Middle frontal gyrus (tissue), 1 donor: ENCODE measurements at regions not wholly inside any gene's neighbourhood (a gene's known extent, or its start where the extent isn't known, plus 50 kb on each side); places are given as distances from the start of the nearest gene placed in this dataset.
"Not testable (repeated sequence)": the region's sequence is repeated elsewhere in the genome, so short reads cannot be mapped to it uniquely, and the experiment has no call there.

Experiments used
- DNase-seq: peaks from one replicate; pipeline ENCODE4 v3.0.0-alpha.2; 2015; ENCODE audit warnings: low spot score; ENCODE audit errors: extremely low spot score

- DNase-seq, result no peak
Observed at GRCh38 chr15:46917721-46918252, 799.5 kb upstream of the SEMA6D start.

- no peak for DNase-seq
Observed at GRCh38 chr15:46918462-46919140, 798.7 kb upstream of the SEMA6D start.

DNA sequence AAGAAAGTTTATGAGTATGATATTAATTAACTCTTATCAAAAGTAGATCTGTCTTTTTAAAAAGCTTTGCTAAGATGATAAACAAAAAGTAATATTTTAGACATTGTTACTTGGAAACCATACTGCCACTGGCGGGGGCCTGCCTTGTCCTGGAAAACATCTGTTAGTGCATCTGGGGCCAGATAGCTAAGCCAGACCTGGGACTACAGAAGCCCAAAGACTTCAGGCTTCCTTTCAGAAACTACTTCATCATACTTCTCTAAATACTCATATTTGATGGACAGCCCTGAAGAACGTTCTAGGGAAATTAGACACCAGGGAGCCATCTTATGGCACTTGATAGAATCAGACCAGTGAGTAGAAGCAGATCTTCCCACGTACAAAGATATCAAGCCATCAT lies 795.4 kb upstream of the SEMA6D start:
- no peak for DNase-seq

- no peak for DNase-seq
Observed at GRCh38 chr15:46930426-46930825, 786.9 kb upstream of the SEMA6D start.

- DNase-seq, result no peak
Observed at GRCh38 chr15:46933332-46933731, 784.0 kb upstream of the SEMA6D start.

GRCh38 chr15:46934851-46935250 lies 782.5 kb upstream of the SEMA6D start:
- DNase-seq, result no peak

DNA sequence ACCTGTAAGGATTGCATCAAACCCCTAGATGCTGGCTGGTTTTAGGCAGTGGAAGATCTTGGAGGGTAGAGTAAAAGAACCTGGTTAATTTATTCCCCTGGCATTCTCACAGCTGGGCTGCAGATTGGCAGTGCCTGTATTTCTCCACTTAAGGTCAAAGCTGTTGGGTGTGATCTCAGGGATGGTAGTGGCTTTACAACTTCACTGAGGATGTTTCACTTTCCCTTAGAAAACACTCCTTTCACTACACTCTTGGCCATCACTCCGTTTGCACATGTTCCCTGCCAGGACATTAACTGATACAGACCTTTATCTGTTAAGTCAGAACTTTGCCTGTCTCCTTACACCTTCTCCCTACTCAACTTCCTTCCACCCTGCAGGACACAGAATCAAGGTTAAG lies 779.1 kb upstream of the SEMA6D start:
- DNase-seq, result no peak

DNA sequence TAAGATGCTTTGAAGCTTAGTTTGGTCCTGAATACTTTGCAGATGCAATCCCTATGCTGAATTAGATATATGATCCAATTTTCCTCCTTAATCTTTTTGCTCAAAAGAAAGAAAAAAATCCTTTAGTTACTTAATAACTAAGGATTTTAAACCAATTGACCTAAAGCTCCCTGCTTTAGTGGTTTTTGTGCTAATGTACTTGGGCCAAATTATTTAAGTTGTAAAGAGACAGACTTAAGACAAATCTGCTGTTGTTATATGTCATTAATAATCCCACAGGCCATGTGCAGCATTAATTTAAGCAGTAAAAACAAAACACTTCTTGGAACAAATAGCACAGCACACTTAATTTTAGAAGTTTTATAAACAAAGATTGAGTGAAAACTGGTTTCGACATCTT lies 776.1 kb upstream of the SEMA6D start:
- no peak for DNase-seq

GRCh38 chr15:46946953-46947352 lies 770.4 kb upstream of the SEMA6D start:
- no peak for DNase-seq

GRCh38 chr15:46955576-46955975 lies 761.7 kb upstream of the SEMA6D start:
- DNase-seq, result no peak

DNA sequence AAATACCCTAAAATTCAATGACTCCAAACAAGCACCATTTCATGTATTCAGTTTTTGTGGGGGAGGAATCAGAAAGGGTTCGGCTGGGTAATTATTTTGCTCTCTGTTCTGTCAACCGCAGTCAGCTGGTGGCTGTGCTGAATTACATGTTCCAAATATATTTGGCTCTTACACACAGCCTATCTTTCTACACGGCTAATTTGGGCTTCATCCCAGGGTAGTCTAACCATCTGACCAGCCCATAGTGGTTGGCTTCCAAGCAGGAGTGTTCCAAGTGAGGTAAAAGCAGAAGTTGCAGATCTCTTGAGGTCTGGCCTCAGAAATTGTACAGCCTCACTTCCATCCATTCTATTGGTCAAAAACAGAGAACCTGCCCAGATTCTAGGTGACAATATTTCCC lies 760.8 kb upstream of the SEMA6D start:
- no peak for DNase-seq

DNA sequence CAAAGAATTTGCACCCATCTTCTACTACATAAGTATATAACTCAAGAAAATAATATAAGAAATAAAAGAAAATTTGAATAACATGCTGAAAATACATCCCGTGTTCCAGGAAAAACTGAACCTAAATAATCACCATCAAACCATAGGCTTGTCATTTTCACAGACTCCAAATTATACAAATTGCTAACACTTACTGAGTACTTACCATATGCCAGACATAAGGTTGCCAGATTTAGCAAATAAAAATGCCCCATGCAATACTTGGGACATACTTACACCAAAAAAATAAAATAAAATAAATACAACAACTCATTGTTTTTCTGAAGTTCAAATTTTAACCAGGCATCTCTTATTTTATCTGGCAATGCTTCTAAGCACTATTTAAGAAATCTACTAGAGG lies 760.4 kb upstream of the SEMA6D start:
- DNase-seq, result no peak

DNA sequence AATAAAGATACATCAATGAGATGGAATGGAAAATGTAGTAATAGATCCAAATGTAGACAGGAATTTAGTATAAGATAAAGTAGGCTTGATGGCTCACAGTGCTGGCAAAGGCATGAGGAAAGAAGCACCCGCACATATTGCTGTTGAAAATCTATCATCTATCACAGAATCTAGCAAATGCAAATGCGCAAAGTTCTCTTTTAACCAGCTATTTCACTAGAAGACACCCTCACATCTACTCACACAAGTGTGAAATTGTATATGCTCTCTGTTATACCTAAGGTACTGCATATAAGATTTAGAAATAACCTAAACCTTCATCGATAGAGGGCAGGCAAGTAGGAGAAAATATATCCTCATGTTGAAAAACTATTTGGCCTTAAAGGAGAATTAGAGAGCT lies 756.7 kb upstream of the SEMA6D start:
- DNase-seq, result no peak

- no peak for DNase-seq
Observed at GRCh38 chr15:46961795-46962194, 755.5 kb upstream of the SEMA6D start.

GRCh38 chr15:46988055-46988454 lies 729.2 kb upstream of the SEMA6D start:
- DNase-seq, result not testable (repeated sequence)

DNA sequence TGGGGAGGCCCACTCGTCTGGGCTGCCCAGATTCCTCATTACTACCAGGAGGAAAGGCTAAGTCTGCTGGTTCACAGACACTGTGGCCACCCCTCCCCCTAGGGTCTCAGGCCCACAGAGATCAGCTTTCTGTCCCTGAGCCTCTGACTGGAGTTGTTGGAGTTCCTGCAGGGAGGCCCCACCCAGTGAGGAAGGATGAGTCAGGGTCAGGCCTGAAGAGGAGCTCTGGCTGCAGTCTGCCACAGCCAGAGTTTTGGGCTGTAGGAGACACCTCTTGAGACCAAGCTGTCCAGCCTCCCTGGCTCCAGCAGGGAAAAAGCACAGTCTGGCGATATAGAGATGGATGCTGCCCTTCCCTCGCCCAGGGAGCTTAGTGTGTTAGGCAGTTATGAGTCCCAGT lies 720.9 kb upstream of the SEMA6D start:
- no peak for DNase-seq

DNA sequence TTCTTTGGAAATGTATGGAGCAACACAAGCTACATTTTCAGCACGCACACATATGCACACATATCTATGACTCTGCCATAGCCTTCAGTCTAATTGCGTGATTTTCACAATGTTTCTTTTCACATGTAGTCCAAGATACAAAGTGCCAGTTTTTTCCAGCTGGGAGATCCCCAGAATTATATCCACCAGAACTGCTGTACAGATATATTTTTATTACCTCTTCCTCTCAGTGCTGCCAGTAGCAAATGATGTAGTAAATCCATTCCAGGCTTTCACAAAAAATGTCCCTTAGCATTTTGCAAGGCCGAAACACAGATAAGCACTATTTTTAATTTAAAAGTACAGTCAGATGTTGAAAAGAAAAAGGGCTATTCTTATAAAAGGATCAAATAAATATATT lies 719.8 kb upstream of the SEMA6D start:
- no peak for DNase-seq

- DNase-seq, result no peak
Observed at GRCh38 chr15:47003568-47003967, 713.7 kb upstream of the SEMA6D start.

- no peak for DNase-seq
Observed at GRCh38 chr15:47013446-47013845, 703.9 kb upstream of the SEMA6D start.

GRCh38 chr15:47027322-47027946 lies 689.9 kb upstream of the SEMA6D start:
- DNase-seq, result no peak

DNA sequence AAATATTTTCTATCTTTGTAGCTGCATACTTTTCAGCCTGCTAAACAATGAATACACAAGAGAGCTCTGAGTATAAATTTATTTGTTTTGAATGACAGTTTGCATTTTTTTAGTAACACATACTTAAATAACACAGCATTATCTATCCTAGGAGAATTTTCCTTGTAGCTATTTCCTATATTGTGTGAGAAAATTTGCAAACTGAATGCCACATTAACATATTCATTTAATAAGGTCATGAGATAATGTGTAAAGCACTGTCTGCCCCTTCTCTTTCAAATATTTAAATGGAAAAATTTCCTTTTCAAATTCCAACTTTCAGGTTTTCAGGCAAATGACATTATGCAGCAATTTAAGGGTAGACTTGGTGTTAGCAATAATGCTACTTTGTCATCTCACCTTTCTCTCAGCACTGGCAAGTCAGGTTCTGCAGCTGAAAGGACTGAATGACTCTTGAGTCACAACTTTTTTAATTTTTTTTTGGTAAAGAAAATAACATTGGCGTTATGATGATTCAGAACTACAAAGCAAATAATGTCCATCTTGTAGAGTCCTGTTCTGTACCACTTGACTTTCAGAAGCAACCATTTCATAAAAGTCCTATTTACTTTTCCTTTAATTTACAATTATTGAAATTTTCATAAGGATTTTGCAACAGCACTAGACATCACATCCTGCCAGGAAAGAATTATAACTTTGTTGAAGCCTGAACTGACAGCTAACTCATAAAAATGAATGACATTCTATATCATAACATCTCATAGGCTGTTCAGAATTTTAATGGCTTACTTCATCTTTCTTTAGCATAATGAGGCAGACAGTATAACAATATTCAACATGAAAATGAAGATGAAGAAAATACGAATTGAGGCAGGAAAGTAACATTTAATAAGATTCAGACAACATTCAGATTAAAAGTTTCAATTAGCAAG lies 681.6 kb upstream of the SEMA6D start:
- no peak for DNase-seq

GRCh38 chr15:47037003-47037402 lies 680.3 kb upstream of the SEMA6D start:
- no peak for DNase-seq
